ENCODE measurements at regions not wholly inside any gene's neighbourhood (a gene's known extent, or its start where the extent isn't known, plus 50 kb on each side); places are given as distances from the start of the nearest gene placed in this dataset.

DNA sequence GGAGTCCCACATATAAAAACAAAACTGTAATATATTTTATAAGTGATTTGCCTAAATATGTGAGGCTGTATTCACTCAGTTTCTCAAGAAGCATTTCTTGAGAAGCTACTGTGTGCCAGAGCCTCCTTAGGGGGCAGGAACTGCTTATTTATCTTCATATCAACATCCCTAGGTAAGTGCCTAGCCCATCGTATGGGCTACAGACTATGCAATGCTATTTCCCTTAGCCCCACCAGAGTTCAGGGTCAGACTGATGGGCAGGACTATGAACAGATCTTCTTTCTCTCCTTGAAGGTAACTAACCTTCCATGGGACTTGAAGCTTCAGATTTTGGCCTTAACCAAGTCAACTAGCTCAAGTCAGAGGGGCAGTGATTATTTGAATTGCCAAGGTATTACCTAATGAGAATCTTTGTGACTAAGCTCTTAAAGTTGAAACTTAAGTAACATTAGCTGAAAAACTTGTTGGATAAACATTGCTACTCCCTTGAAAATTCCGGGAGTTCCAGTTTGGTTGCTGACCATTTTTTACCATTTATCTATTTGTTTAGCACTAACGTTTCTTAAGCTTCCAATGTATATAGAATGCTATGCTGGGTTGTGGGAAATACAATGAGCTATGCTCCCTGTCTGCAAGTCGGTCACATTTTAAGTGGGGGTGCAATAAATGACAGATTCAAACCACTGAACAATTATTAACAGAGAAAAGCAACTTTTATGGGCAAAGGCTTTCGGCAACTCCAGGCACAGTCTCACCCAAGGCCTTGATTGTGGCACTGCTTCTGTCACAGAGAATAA lies 85.2 kb downstream of the GPR88 start:
- no peak for FAIRE-seq
- DNase-seq (ENCODE audit: low read depth, low spot score): no peak
- Histone ChIP-seq H3K4me2 (ENCODE audit: control insufficient read depth, extremely low read depth, insufficient read depth, low read depth, low read length) (no peak overlapping the region), H3K27ac (ENCODE audit: control insufficient read depth, insufficient read depth, low read length) (no peak overlapping the region), H3K4me3 (ENCODE audit: control insufficient read depth in 2 of 3, extremely low read depth in 1 of 3, insufficient read depth in 2 of 3, low read depth in 1 of 3, low read length in 3 of 3) (no peak overlapping the region), H3K4me1 (ENCODE audit: control insufficient read depth, extremely low read depth, insufficient read depth, low read length) (no peaks in the 10 kb centered on the region), H3K9ac (ENCODE audit: control insufficient read depth, extremely low read depth, insufficient read depth, low read length) (no peak overlapping the region), H2AFZ (ENCODE audit: control insufficient read depth, low read length) (no peak overlapping the region), H4K20me1 (ENCODE audit: control insufficient read depth, extremely low read depth, insufficient read depth, low read length) (no peaks in the 10 kb centered on the region), H3K9me1 (ENCODE audit: control insufficient read depth, extremely low read depth, insufficient read depth, low read length) (no peaks in the 10 kb centered on the region), H3K36me3 (ENCODE audit: control insufficient read depth in 2 of 2, extremely low read depth in 1 of 2, insufficient read depth in 2 of 2, low read length in 2 of 2) (no peaks in the 10 kb centered on the region), H3K79me2 (ENCODE audit: control insufficient read depth, insufficient read depth, low read length) (no peaks in the 10 kb centered on the region), H3K27me3 (ENCODE audit: control insufficient read depth, extremely low read depth, insufficient read depth, low read length) (no peaks in the 10 kb centered on the region), H3K9me3 (ENCODE audit: control insufficient read depth, low read depth, low read length) (no peaks in the 10 kb centered on the region)
- dilution Hi-C loops (cut with MboI; ENCODE audit: extremely low pct_ligation_motif_present, low sequenced_read_pairs): no loop called here
- no peak for TF ChIP-seq EZH2 (IDR thresholded peaks at IDR 0.05; ENCODE audit: low read length)
- TF ChIP-seq, protein P1, sequence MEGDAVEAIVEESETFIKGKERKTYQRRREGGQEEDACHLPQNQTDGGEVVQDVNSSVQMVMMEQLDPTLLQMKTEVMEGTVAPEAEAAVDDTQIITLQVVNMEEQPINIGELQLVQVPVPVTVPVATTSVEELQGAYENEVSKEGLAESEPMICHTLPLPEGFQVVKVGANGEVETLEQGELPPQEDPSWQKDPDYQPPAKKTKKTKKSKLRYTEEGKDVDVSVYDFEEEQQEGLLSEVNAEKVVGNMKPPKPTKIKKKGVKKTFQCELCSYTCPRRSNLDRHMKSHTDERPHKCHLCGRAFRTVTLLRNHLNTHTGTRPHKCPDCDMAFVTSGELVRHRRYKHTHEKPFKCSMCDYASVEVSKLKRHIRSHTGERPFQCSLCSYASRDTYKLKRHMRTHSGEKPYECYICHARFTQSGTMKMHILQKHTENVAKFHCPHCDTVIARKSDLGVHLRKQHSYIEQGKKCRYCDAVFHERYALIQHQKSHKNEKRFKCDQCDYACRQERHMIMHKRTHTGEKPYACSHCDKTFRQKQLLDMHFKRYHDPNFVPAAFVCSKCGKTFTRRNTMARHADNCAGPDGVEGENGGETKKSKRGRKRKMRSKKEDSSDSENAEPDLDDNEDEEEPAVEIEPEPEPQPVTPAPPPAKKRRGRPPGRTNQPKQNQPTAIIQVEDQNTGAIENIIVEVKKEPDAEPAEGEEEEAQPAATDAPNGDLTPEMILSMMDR (optimal IDR thresholded peaks at IDR 0.05 in 1 of 3, IDR thresholded peaks at IDR 0.05 in 1 of 3, conservative IDR thresholded peaks at IDR 0.05 in 1 of 3; ENCODE audit: extremely low read depth in 1 of 3, insufficient read depth in 2 of 3, low read length in 3 of 3): no peak

DNA sequence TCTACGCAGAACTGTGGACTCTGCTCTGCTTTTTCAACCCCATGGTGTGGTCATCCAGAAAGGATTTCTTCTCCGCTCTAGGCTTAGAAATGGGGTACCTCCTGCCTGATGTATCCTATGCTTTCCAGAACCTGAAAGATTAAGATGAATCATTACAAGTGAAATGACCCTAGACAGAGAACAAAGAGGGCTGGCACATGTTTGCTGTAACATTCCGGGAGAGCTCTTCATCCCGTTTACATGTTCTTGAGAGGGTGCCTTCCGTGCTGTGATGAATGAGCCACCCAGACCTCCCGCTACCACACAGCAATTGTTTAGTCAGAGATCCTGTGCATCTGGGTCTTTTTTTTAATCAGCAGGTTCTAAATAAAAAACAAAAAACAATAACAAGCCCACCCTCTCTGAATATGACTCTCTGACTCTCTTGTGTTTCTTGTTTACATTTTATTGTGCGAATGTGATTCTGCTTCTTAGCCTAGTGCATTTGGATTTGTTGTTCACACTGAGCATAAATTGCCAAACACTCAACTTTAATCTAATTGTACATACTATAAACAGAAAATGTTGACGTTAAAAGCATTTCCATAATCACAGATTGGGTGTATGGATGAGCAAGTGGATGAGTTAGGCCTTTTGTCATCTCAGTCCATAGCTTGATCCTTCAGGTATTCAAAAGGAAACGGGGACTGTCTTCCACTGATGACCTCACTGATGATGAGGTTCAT lies 87.1 kb downstream of the GPR88 start:
- TF ChIP-seq, protein P1 (optimal IDR thresholded peaks at IDR 0.05 in 1 of 3, IDR thresholded peaks at IDR 0.05 in 1 of 3, conservative IDR thresholded peaks at IDR 0.05 in 1 of 3; ENCODE audit: extremely low read depth in 1 of 3, insufficient read depth in 2 of 3, low read length in 3 of 3): no peak
- no peak for TF ChIP-seq EZH2 (IDR thresholded peaks at IDR 0.05; ENCODE audit: low read length)
- no peak overlapping the region for H3K9ac ChIP-seq (ENCODE audit: control insufficient read depth, extremely low read depth, insufficient read depth, low read length)
- no peaks in the 10 kb centered on the region for H3K36me3 ChIP-seq (ENCODE audit: control insufficient read depth in 2 of 2, extremely low read depth in 1 of 2, insufficient read depth in 2 of 2, low read length in 2 of 2)
- no peaks in the 10 kb centered on the region for H4K20me1 ChIP-seq (ENCODE audit: control insufficient read depth, extremely low read depth, insufficient read depth, low read length)
- DNase-seq (ENCODE audit: low read depth, low spot score) (no peak), FAIRE-seq (no peak)
- H3K4me2 ChIP-seq (ENCODE audit: control insufficient read depth, extremely low read depth, insufficient read depth, low read depth, low read length): no peak overlapping the region
- no peaks in the 10 kb centered on the region for H3K4me1 ChIP-seq (ENCODE audit: control insufficient read depth, extremely low read depth, insufficient read depth, low read length)
- H3K9me3 ChIP-seq (ENCODE audit: control insufficient read depth, low read depth, low read length): no peaks in the 10 kb centered on the region
- H3K4me3 ChIP-seq (ENCODE audit: control insufficient read depth in 2 of 3, extremely low read depth in 1 of 3, insufficient read depth in 2 of 3, low read depth in 1 of 3, low read length in 3 of 3): no peak overlapping the region
- dilution Hi-C loops (cut with MboI; ENCODE audit: extremely low pct_ligation_motif_present, low sequenced_read_pairs): no loop called here
- no peak overlapping the region for H3K27ac ChIP-seq (ENCODE audit: control insufficient read depth, insufficient read depth, low read length)
- no peaks in the 10 kb centered on the region for H3K79me2 ChIP-seq (ENCODE audit: control insufficient read depth, insufficient read depth, low read length)
- H3K27me3 ChIP-seq (ENCODE audit: control insufficient read depth, extremely low read depth, insufficient read depth, low read length): no peaks in the 10 kb centered on the region
- no peaks in the 10 kb centered on the region for H3K9me1 ChIP-seq (ENCODE audit: control insufficient read depth, extremely low read depth, insufficient read depth, low read length)
- H2AFZ ChIP-seq (ENCODE audit: control insufficient read depth, low read length): no peak overlapping the region

Measured in keratinocyte (primary cell).